Skeletal muscle tissue (tissue), 3 donors: ENCODE measurements at regions not wholly inside any gene's neighbourhood (a gene's known extent, or its start where the extent isn't known, plus 50 kb on each side); places are given as distances from the start of the nearest gene placed in this dataset.
"Not testable (repeated sequence)": the region's sequence is repeated elsewhere in the genome, so short reads cannot be mapped to it uniquely, and the experiment has no call there.

Source experiments
- H3K27ac ChIP-seq: one replicate; pipeline ENCODE4 v1.7.0; 2013; ENCODE audit warnings: mild to moderate bottlenecking, low read depth, low read length, inconsistent platforms
- H3K27me3 ChIP-seq, 3 donors: one replicate each; pipeline ENCODE4 v1.7.0; 2013; ENCODE audit warnings: low read length in 3 of 3; ENCODE audit not compliant: control insufficient read depth in 3 of 3, insufficient read depth in 3 of 3
- H3K36me3 ChIP-seq, 3 donors: one replicate each; pipeline ENCODE4 v1.7.0; 2013; ENCODE audit warnings: low read length in 3 of 3; ENCODE audit not compliant: control insufficient read depth in 3 of 3, insufficient read depth in 3 of 3
- H3K4me1 ChIP-seq, 3 donors: one replicate each; pipeline ENCODE4 v1.7.0; 2013; ENCODE audit warnings: low read length in 3 of 3, mild to moderate bottlenecking in 3 of 3; ENCODE audit not compliant: control insufficient read depth in 3 of 3, insufficient read depth in 3 of 3
- H3K4me3 ChIP-seq, 3 donors: one replicate each; pipeline ENCODE4 v1.7.0; 2013; ENCODE audit warnings: low read length in 3 of 3
- H3K9ac ChIP-seq, 3 donors: one replicate each; pipeline ENCODE4 v1.7.0; 2013; ENCODE audit warnings: low read length in 3 of 3, mild to moderate bottlenecking in 3 of 3, moderate library complexity in 2 of 3, low read depth in 1 of 3
- H3K9me3 ChIP-seq, 3 donors: one replicate each; pipeline ENCODE4 v1.7.0; 2013; ENCODE audit warnings: low read length in 3 of 3; ENCODE audit not compliant: control insufficient read depth in 3 of 3
- donor health status: Osteomylitis.

DNA sequence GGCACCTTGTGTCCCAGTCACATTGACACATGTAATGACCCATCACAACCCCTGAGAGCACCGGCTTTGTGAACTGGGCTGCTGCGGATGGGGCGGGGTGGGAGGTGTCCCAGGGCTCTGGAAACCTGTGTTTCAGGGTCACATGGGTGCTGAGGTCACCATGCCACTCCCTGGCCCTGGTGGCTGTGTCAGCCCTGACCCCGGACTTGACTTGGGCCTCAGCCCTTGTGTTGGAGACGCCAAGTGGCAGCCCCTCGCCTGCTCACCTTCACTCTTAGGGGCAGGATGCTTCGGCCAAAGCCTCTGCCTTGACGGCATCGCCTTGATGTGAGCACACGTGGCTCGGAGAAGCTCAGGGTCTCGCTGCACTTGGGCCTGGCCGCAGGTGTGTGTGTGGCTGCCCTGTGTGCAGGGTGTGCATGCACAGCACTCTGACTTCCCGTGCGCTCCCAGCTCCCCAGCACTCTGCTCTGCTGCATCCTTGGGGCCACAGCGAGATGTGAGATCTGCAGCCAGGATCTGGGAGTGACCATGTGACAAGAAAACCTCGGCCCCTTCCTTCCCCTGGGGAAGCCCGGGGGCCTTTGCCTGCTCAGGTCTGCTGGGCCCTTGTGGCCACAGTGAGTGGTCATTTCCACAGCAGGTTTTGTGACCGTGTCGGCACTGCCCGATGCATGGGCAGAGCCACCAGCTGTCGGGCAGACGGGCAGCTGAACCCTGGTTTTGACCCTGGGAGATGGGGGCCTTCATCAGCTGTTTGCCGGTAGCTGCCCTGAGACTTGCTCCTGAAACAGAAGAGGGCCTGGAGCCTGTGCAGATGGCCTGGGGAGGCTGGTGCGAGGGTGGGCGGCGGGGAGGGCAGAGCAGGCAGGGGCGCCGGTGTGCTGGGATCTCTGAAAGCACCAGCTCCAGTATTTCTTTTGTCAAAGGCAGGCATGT, 167.4 kb downstream of the KIF26A start:
- Histone ChIP-seq H3K27ac (no peak overlapping the region), H3K27me3 (peaks cover 18 to 63% (median 32%) of the 10 kb centered on the region in 3 donors), H3K9me3 (no peaks in the 10 kb centered on the region)

GRCh38 chr14:104306450-104307040, 168.2 kb downstream of the KIF26A start:
- Histone ChIP-seq H3K4me1 (no peaks in the 10 kb centered on the region), H3K9ac (no peak overlapping the region), H3K27me3 (peaks cover 18 to 63% (median 32%) of the 10 kb centered on the region in 3 donors), H3K4me3 (no peak overlapping the region), H3K36me3 (no peaks in the 10 kb centered on the region), H3K27ac (no peak overlapping the region), H3K9me3 (peaks cover 0 to 5% (median 0%) of the 10 kb centered on the region in 3 donors)

More for the DNA sequence above, 167.4 kb downstream of the KIF26A start:
- Histone ChIP-seq H3K36me3 (no peaks in the 10 kb centered on the region), H3K4me3 (no peak overlapping the region), H3K4me1 (no peaks in the 10 kb centered on the region), H3K9ac (no peak overlapping the region)

DNA sequence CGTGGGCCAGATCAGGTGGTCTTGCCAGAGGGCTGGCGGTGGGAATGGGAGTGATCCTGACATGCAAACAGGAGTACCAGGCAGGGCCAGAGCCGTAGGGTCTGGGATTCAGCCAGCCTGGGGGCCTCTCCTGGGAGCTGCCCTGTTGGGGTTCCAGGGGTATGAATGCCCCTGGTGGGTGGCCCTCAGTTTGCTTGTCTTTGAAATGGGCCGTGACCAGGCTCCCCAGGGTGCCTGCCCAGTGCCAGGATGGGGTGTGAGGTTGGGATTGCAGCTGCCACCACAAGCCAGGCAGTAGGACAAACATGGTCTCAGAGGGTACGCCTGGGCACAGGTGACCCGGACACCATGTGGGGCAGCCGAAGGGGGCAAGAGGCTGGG, 168.8 kb downstream of the KIF26A start:
- Histone ChIP-seq H3K4me1 (no peaks in the 10 kb centered on the region), H3K4me3 (no peak overlapping the region), H3K36me3 (no peaks in the 10 kb centered on the region), H3K27ac (no peak overlapping the region), H3K27me3 (peaks cover 18 to 57% (median 30%) of the 10 kb centered on the region in 3 donors), H3K9me3 (peaks cover 0 to 5% (median 0%) of the 10 kb centered on the region in 3 donors), H3K9ac (no peak overlapping the region)

DNA sequence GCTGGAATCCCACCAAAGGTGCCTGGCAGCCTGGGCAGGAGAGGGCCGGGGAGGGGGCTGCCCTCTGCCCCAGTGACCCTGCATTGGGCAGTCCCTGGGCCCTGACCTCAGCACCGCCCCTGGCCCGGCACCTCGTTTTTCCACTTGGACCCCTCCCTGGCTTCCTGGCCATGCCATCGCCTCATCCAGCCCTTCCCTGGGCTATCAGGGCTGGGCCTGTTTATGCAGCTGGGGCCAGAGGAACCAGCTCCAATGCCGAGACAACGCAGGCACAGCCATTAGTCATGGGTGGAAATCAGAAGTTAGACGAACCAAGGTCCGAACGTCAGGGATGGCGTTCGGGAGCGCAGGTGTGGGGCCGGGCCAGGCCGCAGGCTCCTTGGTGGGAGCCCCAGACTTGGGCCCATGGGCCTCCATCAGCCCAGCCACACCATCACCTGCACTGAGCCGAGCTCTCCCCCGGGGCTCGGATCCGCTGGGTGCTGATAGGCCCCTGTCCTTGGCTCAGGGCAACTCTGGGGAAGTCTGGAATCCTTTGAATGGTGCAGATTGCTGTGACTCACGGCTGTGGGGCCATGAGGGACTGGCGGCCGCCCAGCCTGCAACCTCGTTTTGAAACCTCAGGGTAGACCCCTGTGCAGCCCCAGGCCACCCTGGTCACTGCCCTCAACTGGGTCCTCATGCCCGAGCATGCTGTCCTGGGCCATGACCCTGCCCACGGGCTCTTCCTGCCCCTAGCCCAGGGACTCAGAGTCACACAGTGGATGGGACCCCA, 169.4 kb downstream of the KIF26A start:
- Histone ChIP-seq H3K27ac (no peak overlapping the region), H3K36me3 (no peaks in the 10 kb centered on the region), H3K9me3 (peaks cover 0 to 5% (median 0%) of the 10 kb centered on the region in 3 donors), H3K9ac (no peak overlapping the region), H3K4me1 (no peaks in the 10 kb centered on the region), H3K4me3 (no peak overlapping the region), H3K27me3 (peaks cover 18 to 54% (median 24%) of the 10 kb centered on the region in 3 donors)

DNA sequence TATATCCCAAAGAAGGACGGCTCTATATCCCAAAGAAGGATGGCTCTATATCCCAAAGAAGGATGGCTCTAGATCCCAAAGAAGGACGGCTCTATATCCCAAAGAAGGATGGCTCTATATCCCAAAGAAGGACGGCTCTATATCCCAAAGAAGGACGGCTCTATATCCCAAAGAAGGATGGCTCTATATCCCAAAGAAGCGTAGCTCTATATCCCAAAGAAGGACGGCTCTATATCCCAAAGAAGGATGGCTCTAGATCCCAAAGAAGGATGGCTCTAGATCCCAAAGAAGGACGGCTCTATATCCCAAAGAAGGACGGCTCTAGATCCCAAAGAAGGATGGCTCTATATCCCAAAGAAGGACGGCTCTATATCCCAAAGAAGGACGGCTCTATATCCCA, 170.1 kb downstream of the KIF26A start:
- not testable (repeated sequence) for H3K27ac ChIP-seq, H3K4me3 ChIP-seq, H3K36me3 ChIP-seq, H3K9ac ChIP-seq, H3K4me1 ChIP-seq, H3K9me3 ChIP-seq
- peaks cover 17 to 47% (median 18%) of the 10 kb centered on the region in 3 donors for H3K27me3 ChIP-seq

DNA sequence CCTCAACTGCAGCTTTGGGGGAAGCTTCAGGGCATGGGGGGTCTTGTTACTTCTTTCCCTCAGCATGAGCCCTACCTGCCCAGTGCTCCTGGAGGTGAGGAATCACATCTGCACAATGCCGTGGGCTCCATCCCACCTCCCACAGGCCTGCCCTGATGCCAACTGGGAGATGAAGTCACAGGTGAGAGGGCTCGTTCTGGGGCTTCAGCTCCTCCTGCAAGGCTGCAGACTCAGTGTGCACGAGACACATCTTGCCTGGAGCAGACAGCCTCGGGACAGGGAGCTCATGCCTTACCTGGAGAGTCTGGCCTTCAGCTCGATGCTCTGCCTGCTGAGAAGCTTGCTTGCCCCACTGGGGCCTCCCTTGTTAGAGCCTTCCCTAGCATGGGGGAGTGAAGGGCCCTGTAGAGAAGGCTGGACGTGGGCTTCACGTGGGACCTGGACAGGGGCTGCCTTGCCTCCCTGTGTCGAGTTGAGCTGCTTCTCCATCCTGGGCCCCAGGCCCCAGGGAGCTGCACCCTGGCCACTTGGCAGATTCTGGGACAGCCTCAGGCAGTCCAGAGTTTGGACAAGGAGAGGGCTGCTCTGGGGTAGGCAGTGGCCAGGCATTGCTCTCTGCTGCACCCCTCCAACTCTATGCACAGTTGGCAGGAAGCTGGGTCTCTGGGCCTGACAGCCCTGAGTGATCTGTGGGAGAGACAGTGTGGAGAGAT, 171.4 kb downstream of the KIF26A start:
- Histone ChIP-seq H3K9ac (no peak overlapping the region), H3K9me3 (peaks cover 0 to 5% (median 0%) of the 10 kb centered on the region in 3 donors), H3K4me3 (no peak overlapping the region), H3K4me1 (no peaks in the 10 kb centered on the region), H3K27me3 (peaks cover 10 to 35% (median 11%) of the 10 kb centered on the region in 3 donors), H3K27ac (no peak overlapping the region), H3K36me3 (no peaks in the 10 kb centered on the region)

- no peak overlapping the region for H3K27ac ChIP-seq
- no peak overlapping the region for H3K9ac ChIP-seq
- no peaks in the 10 kb centered on the region for H3K36me3 ChIP-seq
- H3K4me3 ChIP-seq: no peak overlapping the region
- no peaks in the 10 kb centered on the region for H3K4me1 ChIP-seq
- peaks cover 0 to 5% (median 0%) of the 10 kb centered on the region in 3 donors for H3K9me3 ChIP-seq
- peaks cover 0 to 24% (median 0%) of the 10 kb centered on the region in 3 donors for H3K27me3 ChIP-seq
Measured at GRCh38 chr14:104311358-104311757, 173.0 kb downstream of the KIF26A start.

- no peak overlapping the region for H3K4me3 ChIP-seq
- peaks cover 0 to 11% (median 0%) of the 10 kb centered on the region in 3 donors for H3K27me3 ChIP-seq
- H3K27ac ChIP-seq: no peak overlapping the region
- no peak overlapping the region for H3K9ac ChIP-seq
- no peaks in the 10 kb centered on the region for H3K4me1 ChIP-seq
- H3K36me3 ChIP-seq: no peaks in the 10 kb centered on the region
- H3K9me3 ChIP-seq: peaks cover 0 to 5% (median 0%) of the 10 kb centered on the region in 3 donors
Measured at GRCh38 chr14:104313674-104314073, 175.3 kb downstream of the KIF26A start.

DNA sequence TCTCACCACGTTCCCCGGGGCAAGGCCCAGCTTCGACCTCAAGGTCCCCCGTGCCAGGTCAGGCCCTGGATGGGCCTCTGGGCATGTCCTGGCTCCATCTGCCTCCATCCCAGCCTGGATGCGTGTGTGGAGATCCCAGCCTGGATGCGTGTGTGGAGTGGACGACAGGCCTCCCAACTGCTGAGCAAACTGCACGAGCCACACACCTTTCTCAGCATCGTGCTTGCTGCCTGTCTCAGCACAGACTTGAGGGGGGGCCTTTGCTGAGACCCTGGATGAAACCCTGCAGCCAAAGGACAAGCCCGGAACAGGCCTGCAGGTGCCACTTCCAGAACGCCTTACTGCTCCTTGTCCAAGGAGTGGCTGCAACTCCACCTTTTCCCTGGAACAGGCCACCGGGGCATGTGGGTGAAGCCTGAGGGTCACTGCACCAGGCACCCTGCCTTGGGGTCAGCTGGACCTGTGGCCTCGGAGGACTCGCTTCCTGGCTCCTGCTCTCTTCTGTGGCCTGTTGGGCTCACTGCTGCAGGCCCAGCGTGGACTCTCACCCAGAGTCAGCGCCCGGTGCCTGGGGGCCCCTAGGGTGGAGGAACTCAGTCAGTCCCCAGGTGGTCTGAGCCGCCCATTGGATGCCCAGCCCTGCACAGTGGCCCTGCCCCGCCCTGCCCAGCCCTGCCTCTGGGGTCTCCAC, 176.0 kb downstream of the KIF26A start:
- Histone ChIP-seq H3K4me1 (no peaks in the 10 kb centered on the region), H3K27me3 (peaks cover 0 to 16% (median 2%) of the 10 kb centered on the region in 3 donors), H3K9ac (no peak overlapping the region), H3K36me3 (no peaks in the 10 kb centered on the region), H3K27ac (no peak overlapping the region), H3K9me3 (peaks cover 0 to 5% (median 0%) of the 10 kb centered on the region in 3 donors), H3K4me3 (no peak overlapping the region)
